Cerebellar nuclear complex (tissue), 1 donor: ENCODE measurements at regions not wholly inside any gene's neighbourhood (a gene's known extent, or its start where the extent isn't known, plus 50 kb on each side); places are given as distances from the start of the nearest gene placed in this dataset.
"Not testable (repeated sequence)": the region's sequence is repeated elsewhere in the genome, so short reads cannot be mapped to it uniquely, and the experiment has no call there.

Source experiments
- DNase-seq, 2 experiments: peaks; one replicate each; lab custom pipeline; 2025; lab: John Stamatoyannopoulos, UW

- DNase-seq = no peak
Observed at GRCh38 chr3:72276806-72277205, 491.9 kb upstream of the PROK2 start.

GRCh38 chr3:72275331-72275751 lies 490.4 kb upstream of the PROK2 start:
- DNase-seq = no peak

DNA sequence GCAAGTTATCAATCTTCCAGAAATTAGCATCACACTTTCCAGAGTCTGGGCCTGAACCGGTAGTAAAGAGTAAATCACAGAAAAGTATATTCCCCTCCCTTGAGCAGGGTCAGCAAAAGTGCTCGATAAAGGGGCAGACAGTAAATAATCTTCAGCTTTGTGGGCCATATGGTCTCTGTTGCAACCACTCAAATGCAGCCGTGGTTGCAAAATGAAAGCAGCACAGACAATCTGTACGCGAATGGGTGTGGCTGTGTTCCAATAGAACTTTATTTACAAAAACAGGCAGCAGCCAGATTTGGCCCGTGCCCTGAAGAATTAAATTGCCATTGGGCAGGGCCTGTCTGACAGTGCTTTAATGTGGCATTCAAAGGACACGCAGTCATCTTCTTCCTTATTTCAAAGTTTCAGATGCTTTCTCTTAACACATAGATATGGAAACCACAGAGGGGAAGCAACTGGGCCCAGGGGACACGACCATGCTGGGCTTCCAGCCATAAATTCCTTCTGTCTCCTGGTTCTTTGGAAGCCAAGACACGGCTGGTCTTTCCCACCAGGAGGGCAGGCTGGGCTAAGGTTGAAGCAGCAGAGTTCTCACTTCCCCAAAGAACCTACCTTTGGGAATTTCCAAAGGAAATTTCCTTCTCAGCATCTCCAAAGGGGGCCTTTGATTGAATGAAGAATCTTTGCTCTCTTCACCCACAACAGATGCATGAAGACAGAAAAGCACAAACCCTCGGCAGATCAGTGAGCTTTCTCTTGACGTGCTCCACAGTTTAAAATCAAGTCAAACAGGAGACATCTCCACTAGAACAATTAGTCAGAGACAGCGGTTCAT lies 489.8 kb upstream of the PROK2 start:
- no peak for DNase-seq

- no peak for DNase-seq
Observed at GRCh38 chr3:72273615-72274014, 488.7 kb upstream of the PROK2 start.

DNA sequence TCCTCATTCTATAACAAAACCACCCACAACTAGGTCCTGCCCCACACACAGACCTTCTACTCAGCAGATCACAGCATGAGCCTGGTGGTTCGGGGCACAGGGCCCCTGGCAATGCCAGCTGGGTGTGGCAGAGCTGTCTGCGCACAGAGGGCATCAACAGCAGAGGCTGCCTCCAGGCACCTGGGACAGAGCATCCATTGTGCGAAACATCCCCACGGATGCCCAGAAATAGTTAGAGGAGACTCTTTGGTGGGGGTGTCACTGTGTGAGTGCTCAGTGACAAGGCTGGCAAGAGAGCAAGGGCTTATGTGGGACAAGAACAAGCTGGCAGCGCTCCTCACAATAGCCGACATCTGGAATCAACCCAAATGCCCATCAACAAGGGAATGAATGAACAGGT lies 487.4 kb upstream of the PROK2 start:
- DNase-seq = no peak

GRCh38 chr3:72271923-72272322 lies 487.0 kb upstream of the PROK2 start:
- no peak for DNase-seq

DNA sequence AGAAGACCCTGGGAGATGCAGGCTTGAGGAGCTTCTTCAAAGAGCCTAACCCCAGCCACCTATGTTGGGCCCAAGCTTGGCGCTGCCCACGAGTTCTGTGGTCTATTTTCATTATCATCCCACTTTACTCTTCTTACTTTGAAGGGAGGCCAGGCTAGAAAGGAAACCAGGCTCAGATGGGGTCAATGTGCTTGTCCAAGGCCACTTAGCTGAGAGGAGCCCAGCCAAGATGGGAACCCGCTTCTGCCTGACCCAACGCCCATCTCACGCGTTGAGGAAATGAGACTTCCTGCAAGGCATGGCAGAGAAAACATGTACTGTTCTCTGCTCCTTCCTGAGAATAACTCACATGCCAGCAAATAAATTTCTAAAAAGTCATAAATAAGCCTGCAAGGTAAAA lies 486.3 kb upstream of the PROK2 start:
- DNase-seq = no peak

GRCh38 chr3:72270730-72271129 lies 485.8 kb upstream of the PROK2 start:
- no peak for DNase-seq

DNA sequence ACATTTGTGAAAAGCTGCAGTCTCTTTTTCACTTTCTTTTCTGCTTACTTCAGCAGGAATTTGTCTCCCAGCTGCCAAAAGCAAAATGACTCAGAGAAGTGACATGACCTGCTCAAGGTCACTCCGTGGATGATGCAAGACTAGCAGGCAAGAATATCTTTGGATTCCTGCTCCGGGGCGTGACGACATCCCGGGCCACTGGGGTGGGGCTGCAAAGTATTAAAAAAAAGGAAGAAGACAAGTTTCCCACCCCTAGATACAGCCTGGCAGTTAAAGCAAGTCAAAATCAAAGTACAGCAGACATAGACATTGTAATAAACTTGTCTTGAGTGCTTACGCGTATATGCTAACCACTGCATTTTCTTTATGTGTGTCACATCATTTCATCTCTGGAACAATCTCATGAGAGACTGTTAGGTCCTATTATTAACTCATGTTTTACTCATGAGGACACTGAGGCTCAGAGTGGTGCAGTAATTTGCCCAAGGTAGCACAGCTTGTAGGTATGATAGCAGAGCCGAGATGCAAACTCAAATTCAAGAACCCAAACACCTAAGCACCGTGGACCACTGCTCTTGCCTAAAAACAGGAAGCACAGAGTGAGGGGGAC lies 485.2 kb upstream of the PROK2 start:
- no peak for DNase-seq

GRCh38 chr3:72269475-72269874 lies 484.5 kb upstream of the PROK2 start:
- no peak for DNase-seq

- not testable (repeated sequence) for DNase-seq
Observed at GRCh38 chr3:72266921-72267524, 482.1 kb upstream of the PROK2 start.

- no peak for DNase-seq
Observed at GRCh38 chr3:72266016-72266370, 481.0 kb upstream of the PROK2 start.

GRCh38 chr3:72265256-72266015 lies 480.5 kb upstream of the PROK2 start:
- no peak for DNase-seq

GRCh38 chr3:72263223-72263990 lies 478.5 kb upstream of the PROK2 start:
- no peak for DNase-seq

DNA sequence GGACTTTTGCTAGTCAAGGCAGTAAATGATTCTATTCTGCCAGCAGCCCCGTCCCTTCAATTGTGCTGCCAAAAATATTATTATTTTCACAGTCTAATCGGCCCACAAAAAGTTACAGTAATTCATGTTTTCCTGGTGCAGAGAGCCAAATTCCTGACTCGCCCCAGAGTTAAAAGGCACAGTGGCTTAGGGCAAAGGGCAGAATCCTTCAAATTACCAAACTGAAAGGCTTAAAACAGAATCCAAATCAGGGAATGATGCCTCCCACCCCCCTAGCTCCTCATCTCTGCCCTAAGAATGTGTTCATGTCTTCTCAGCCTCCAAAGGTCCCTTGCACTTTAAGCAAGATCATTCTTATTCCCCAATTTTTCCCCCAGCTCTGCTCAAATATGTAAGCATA lies 477.8 kb upstream of the PROK2 start:
- DNase-seq = no peak

DNA sequence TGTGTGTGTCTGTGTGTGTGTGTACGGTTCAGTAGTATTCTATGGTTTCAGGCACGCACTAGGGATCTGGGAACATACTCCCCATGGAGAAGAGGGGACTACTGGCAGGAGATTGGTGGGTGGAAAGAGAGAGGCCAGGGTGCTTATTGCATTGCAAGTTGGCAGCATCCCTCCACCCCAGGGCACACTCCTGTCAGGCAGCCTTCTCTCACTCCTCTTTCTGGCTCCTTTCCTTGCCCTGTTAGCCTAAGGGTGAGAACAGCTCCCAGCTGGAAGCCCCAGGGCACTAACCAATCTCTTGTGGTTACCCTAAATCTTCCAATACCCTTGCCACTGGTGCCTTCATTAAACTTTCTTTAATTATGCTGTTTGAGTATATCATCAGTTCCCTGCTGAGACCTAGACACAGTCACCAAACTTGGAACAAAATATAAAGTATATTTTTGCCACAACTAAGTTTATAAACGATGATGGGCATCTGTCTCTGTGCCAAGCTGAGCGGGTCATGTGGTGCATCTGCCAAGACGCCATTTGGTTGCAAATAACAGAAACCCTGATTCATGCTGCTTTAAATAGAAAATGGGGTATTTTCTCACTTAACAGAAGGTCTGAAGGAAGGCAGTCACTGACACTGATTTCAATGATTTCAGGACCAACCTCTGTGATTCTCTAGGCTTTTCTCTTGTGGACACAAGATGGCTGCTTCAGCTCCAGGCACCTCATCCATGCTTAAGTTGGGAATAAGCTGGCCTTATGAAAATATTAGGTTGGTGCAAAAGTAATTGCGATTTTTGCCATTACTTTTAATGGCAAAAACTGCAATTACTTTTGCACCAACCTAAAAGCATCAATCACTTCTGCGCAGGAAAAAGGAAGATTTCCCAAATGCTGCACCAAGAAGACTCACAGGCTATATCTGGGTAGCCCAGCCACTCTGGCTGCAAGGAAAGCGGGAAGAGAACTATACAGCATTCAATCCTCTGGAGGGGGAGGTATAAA lies 476.9 kb upstream of the PROK2 start:
- DNase-seq = no peak

- no peak for DNase-seq
Observed at GRCh38 chr3:72260588-72260910, 475.6 kb upstream of the PROK2 start.

DNA sequence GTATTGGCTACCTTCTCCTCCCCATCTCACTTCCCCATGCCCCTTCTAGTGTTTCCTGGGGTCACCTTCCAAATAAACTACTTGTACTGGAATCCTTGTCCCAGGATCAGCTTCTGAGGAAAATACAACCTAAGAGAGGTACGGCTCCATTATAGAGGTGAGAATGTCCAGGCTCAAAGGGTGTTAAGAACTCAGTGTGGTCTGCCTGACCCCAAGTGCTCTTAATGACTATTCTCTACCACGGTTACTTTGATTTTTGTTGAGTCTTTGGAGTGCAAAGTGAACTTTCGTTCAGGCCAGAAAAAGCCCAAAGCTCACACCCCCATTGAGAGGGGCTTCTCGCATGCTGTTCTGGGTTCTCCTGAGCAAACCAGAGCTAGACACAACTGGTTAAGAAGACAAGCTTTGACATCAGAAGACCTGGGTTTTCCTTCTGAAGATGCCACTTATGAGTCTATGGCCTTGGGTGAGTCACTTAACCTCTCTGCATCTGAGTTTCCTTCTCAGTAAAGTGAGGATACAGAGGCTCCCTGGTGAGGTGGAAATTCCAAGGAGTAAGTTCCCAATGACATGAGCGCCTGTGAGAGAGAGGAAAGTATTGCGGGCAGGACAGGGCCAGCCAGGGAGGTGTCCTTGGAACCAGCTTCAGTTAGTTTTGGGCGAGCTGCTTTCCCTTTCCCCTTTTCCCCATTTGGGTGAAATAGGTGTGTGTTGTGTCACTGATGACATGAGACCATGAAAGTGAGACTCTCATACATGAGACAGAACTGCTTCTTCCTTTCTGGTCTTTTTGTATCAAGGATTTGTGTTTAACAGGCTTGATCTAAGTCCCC lies 475.0 kb upstream of the PROK2 start:
- DNase-seq = no peak

- no peak for DNase-seq
Observed at GRCh38 chr3:72258361-72259141, 473.6 kb upstream of the PROK2 start.
